Central memory CD4-positive, alpha-beta T cell (primary cell): ENCODE measurements at regions not wholly inside any gene's neighbourhood (a gene's known extent, or its start where the extent isn't known, plus 50 kb on each side); places are given as distances from the start of the nearest gene placed in this dataset.
A peak's percentile ranks its signal among the peaks of the same experiment; 100 is the strongest.

Source experiments
- DNase-seq: peaks from one replicate; pipeline ENCODE4 v3.0.0; 2022

DNA sequence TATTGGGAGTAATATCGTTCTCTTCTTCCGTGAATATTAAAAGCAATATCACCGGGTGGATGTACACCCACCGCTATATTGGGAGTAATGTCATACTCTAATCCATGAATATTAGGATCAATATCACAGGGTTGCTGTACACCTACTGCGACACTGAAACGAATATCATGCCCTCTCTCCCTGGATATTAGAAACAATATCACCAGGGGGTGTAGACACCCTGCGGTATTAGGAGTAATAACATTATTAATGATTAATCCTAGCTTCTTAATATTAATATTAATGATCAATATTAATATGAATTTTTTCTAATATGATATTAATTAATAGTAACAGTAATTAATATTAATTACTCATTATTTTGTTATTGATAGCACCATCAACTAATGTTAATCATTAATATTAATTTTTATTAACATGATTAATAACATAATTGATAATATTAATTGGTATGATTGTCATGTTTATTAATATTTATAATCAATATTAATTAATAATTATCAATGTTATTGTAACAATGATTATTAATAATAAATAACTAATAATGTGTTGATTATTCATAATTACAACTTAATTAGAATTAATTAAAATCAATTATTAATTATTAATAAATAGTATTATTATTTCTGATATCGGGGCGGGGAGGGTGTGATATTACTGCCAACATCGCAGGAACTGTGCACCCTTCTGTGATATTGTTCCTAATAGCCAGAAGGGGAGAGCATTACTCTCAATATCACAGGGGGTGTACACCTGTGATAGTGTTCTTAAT lies 121.3 kb upstream of the C1GALT1 start:
- DNase-seq = no peak

- DNase-seq = no peak
Measured at GRCh38 chr7:7077945-7078344, 104.4 kb upstream of the C1GALT1 start.

- no peak for DNase-seq
Measured at GRCh38 chr7:7080802-7081201, 101.5 kb upstream of the C1GALT1 start.

DNA sequence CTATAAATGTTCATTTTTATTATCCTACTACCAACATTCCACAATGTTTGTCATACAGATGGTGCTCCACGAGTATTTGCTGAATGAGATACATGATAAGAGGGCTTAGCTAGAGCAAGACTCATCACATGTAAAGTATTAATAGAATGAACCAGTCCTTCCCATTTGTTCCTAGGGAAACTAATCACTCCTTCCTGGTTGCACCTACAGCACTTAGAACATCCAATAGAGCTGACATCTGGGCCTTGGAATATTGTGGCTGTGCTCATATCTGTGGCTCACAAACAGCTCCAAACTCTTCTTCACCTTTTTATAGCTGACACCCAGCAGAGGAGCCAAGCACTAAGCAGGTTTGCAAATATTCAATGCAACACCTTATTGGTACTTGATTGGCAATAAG lies 91.9 kb upstream of the C1GALT1 start:
- DNase-seq = no peak

- DNase-seq = no peak
Measured at GRCh38 chr7:7098280-7098818, 84.0 kb upstream of the C1GALT1 start.

DNA sequence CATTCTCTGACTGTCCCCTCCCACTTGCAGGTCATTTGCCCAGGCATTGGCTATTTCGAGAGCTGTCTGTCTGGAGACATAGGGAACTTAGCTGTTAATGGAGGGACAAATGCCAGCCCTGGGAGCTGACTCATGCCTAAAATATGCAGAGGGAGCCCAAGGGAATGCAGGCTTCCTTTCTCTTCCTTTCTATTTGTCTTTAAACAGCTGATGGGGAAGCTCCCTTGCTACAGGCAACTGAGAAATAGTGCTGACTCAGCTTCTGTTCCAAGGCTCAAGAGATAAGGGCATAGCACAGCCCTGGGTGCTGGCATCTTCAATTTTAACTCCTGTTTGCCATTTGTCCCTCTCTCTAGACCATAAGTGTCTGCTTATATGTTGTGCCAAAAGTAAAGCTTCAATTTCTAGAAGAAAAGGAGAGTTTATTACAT lies 82.7 kb upstream of the C1GALT1 start:
- no peak for DNase-seq

- DNase-seq = no peak
Measured at GRCh38 chr7:7100432-7100849, 81.9 kb upstream of the C1GALT1 start.

DNA sequence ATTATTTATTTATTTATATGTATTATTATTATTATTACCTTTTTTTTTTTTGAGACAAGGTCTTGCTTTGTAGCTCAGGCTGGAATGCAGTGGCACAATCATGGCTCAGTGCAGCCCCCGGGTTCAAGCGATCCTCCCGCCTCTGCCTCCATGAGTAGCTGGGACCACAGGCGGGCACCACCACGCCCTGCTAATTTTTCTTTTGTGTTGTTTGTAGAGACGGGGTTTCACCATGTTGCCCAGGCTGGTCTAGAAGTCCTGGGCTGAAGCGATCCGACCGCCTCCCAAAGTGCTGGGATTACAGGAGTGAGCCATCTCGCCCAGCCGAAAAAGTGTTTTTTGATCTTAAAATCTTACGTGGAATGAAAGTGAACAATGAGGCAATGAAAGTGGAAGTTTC lies 79.4 kb upstream of the C1GALT1 start:
- DNase-seq = no peak

DNA sequence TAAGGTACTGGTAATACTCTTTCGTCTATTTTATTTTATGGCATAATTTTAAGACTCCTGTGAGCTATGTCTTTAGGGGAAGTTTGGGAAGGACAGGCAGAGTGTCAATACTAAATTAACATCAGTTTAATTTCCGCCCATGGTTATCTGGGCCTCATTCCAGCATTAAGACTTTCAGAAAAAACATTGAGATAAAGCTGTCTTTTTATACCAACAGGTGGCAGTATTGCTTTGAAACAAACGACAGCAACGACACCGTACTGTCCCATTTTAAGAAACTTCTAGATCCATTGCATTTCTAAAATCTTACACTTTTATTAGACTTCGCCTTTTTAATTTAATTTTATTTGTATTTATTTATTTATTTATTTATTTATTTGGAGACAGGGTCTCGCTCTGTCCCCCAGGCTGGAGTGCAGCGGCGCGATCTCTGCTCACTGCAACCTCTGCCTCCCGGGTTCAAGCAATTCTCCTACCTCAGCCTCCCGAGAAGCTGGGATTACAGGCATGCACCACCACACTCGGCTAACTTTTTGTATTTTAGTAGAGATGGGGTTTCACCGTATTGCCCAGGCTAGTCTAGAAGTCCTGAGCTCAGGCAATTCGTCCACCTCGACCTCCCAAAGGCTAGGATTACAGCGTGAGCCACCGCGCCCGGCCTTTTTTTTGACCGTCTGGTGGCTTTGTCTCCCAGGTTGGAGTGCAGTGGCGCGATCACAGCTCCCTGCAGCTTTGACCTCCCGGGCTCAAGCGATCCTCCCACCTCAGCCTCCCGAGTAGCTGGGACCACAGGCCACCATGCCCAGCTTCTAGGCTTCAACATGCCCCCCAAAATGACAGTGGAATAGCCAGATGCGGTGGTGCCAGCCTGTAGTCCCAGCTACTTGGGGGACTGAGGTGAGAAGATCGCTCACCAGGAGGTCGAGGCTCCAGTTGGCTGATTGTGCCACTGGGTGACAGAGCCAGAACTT lies 78.7 kb upstream of the C1GALT1 start:
- peak; percentile 50 for DNase-seq

- DNase-seq = no peak
Measured at GRCh38 chr7:7104314-7104698, 78.0 kb upstream of the C1GALT1 start.

DNA sequence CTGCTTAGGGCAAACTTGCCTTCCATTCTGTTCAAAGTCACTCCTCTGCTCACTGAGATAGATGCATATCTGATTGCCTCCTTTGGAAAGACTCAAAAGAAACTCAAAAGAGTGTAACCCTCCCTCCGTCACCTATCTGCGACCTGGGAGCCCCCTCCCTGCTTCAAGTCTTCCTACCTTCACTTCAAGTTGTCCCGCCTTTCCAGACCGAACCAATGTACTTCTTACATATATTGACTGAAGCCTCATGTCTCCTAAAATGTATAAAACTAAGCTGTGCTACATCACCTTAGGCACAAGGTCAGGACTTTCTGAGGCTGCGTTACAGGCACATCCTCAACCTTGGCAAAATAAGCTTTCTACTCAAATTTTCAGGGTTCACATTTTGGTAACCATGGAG lies 77.4 kb upstream of the C1GALT1 start:
- no peak for DNase-seq

DNA sequence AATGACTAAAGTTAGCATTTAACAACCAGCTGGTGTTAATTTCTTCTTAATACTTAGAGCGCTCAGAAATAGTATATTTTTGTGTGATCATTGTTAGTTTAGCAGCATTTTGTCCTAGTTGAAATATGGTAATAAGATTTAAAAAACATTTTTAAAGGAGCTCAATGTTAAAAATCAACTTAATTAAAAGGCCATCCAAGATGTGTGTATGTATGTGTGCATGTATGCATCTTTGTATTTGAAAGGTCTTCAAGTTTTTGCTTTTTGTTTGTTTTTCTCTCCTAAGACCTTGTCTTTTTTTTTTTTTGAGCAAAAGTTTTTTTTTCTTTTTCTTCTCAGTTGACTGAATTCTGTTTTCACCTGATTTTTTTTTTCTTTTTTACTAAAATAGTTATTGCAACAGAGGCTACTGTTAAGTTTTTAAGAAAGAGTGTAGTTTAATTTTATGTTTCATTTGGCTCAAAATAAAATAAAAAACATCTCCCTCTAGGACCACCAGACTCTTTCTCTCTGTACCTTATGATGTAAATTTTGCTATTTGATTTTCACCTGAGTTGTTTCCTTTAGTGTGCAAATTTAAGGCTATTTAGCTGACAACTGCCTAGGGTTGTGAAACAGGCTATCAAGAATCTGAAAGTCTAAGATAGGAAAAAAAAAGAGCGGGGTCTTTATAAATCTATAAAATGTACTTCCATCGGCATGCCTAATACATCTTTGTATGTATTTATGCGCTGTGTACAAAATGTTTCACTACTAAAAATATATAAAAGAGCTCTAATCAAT lies 76.4 kb upstream of the C1GALT1 start:
- no peak for DNase-seq

- no peak for DNase-seq
Measured at GRCh38 chr7:7108931-7109330, 73.4 kb upstream of the C1GALT1 start.

DNA sequence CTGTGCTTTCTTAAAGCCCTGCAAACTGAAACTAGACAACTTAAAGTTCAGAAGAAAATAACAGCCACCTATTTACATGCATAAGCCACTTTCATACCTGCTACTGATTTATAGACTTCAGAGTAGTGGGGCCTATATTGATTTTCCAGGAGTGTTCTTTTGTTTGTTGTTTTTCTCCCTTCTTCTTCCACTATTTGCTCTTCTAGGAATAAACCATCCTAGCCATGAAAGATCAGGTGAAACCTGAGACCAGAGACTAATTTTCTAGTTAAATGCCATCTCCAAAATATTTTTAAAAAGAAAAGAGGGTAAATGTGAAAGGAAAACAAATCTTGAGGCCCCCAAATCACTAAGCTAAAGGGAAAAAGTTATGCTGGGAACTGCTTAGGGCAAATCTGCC lies 72.4 kb upstream of the C1GALT1 start:
- DNase-seq = no peak

DNA sequence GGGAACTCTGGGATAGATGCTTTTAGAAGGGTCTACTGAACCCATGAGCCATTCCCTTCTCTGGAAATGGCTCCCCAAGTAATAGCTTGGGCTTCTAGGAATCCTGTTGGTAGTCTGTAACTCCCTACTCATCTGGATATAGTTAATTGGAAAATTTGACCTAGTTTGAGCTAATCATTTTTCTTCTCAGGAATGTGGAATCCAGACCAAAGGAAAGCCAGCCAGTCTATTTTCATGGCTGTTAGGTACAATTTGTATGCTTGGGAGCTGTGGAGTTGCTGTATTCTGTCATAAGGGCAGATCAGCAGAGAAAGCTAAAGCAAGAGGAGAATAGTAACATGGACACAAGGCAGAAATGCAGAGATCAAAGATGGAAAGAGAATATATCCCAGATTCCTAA lies 71.6 kb upstream of the C1GALT1 start:
- DNase-seq = no peak

- DNase-seq = no peak
Measured at GRCh38 chr7:7112868-7113267, 69.5 kb upstream of the C1GALT1 start.

DNA sequence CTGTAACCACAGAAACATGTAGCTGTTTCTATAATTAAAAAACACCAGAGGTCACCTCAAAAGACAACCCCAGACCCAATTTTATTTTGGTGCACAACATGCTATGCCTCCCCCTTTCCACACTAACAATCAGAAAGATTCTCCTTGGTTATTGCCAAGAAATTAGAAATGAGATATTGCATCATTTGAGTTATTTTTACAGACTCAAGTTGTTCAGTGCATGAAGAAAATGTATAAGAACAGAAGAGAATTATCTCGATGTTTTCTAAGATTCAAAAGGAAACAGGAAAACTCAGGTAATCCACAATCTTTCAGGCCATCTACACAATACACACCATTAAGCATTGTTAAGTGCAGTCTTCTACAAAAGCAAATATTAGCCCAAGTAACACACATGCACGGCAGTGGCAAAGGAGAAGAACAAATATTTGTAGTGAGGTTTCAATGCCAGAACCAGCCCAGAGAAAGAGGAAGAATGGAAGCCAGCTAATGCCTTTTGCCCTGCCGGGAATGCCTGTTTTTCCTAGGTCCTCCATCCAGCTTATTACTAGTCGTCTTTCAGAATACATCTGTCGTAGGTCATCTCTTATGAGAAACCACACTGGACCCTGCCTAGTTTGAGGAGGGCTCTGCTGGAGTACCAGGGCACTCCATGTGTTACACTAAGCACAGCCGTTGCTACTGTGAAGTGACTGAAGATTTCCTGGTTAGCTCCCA lies 67.6 kb upstream of the C1GALT1 start:
- no peak for DNase-seq

GRCh38 chr7:7117935-7118586 lies 64.3 kb upstream of the C1GALT1 start:
- DNase-seq = no peak

DNA sequence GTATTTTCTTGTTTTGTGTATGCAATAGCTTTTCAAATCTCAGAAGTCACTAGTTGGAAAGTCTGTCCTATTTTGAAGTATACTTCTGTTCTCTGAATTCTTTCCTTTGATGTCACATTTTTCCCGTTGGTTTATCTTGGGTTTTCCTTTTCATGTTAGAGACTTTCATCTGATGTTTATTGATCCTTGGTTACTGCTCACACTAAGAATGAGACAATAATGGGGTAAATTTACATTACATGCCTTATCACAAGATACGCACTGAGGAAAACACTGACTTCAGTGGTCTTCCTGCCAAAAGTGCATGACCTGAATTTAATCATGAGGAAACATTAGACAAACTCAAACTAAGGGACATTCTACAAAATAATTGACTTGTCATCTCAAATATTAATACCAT lies 63.5 kb upstream of the C1GALT1 start:
- no peak for DNase-seq

DNA sequence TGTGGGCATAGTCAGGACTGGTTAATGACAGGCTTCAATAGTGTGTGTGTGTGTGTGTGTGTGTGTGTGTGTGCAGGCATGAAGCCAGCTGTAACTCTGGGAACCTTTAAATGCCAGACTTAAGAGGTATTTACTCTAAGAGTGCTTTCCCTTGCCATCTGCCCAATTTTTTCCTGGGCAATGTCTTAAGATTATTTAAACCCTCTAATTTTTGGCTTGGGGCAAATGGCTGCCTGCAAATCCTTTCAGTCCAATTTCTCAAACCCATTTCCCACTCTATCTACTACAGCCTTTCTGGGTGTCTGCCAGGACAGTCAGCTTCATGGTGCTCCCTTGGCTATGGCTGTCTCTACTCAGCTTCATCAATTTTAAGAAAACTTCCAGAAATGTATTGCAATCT lies 62.6 kb upstream of the C1GALT1 start:
- DNase-seq = no peak

GRCh38 chr7:7122033-7122478 lies 60.3 kb upstream of the C1GALT1 start:
- no peak for DNase-seq
